HFFc6 (cell line): ENCODE measurements at regions not wholly inside any gene's neighbourhood (a gene's known extent, or its start where the extent isn't known, plus 50 kb on each side); places are given as distances from the start of the nearest gene placed in this dataset.

Experiments
- DNase-seq: peaks from one replicate; pipeline ENCODE4 v3.0.0-alpha.2; 2018
- H3K27ac Mint-ChIP-seq: 2 replicates; pipeline ENCODE4 v1.8.0; 2020; ENCODE audit warnings: mild to moderate bottlenecking, mixed read lengths
- H3K27me3 Mint-ChIP-seq: 2 replicates; pipeline ENCODE4 v1.8.0; 2021; ENCODE audit warnings: mild to moderate bottlenecking, moderate library complexity, mixed read lengths; ENCODE audit not compliant: insufficient read depth
- H3K36me3 Mint-ChIP-seq: 2 replicates; pipeline ENCODE4 v1.8.0; 2021; ENCODE audit warnings: low read depth, mixed read lengths
- H3K4me1 Mint-ChIP-seq: 2 replicates; pipeline ENCODE4 v1.8.0; 2020; ENCODE audit warnings: low read depth, mixed read lengths
- H3K4me3 Mint-ChIP-seq: 2 replicates; pipeline ENCODE4 v1.8.0; 2020; ENCODE audit warnings: mild to moderate bottlenecking, moderate library complexity, mixed read lengths
- H3K9me3 Mint-ChIP-seq: 2 replicates; pipeline ENCODE4 v1.8.0; 2020; ENCODE audit warnings: mild to moderate bottlenecking, mixed read lengths
- CTCF ChIP-seq: fragments of 200-600 bp; sonication (generic); IDR thresholded peaks from 2 replicates; pipeline ENCODE4 v1.5.0; 2021; ENCODE audit warnings: antibody characterized with exemption, mild to moderate bottlenecking

DNA sequence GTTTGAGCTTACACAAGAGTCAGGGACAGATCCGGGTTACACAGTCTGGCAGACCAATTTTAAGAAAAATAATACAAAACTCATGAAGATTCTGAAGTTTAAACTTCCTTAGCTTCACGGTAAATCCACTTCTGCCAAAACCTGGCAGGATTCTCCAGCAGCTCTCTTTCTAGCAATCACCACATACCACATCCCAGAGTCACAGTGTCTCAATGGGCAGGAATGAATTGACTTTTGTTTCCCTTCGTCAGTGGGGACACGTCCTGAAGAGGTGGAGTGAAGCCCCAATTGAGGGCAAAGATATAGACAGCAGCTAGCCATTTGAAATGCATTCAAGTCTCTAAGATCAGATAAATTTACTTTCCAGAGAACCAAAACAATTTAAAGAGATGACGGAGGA lies 117.1 kb upstream of the ARHGAP5 start:
- no peaks in the 10 kb centered on the region; the same call in 1 of the 2 replicates for H3K36me3 Mint-ChIP-seq
- DNase-seq, result no peak
- no peak overlapping the region for H3K4me3 Mint-ChIP-seq
- peaks cover 16% of the 10 kb centered on the region for H3K27me3 Mint-ChIP-seq
- peaks cover 6% of the 10 kb centered on the region; the same call in 1 of the 2 replicates for H3K4me1 Mint-ChIP-seq
- H3K27ac Mint-ChIP-seq, result no peak overlapping the region
- no peak for TF ChIP-seq CTCF
- no peaks in the 10 kb centered on the region for H3K9me3 Mint-ChIP-seq

- H3K4me3 Mint-ChIP-seq, result no peak overlapping the region
- H3K4me1 Mint-ChIP-seq, result peaks cover 6% of the 10 kb centered on the region; the same call in 1 of the 2 replicates
Measured at GRCh38 chr14:31961896-31962295, 115.2 kb upstream of the ARHGAP5 start.

DNA sequence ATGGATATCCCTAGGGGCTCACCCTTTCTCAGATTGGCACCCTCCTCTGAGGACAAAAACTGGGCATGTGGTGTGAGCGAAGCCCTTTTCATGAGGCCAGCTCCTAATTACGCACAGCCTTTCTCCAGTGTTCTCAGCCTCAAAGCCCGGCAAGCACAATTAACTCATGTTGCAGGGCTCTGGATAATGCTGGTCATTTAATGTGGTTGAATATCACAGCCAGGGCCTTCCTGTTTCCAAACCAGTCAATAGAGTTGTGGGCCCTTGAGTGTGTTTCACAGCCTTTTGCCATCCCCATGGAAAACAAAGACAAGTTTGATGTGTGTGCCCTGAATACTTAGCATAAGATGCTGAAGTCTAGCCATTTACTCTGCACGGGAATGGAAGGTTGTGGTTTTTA lies 114.2 kb upstream of the ARHGAP5 start:
- H3K27me3 Mint-ChIP-seq, result peaks cover 13% of the 10 kb centered on the region
- H3K27ac Mint-ChIP-seq, result no peak overlapping the region
- no peaks in the 10 kb centered on the region for H3K36me3 Mint-ChIP-seq
- TF ChIP-seq CTCF, result no peak
- no peak overlapping the region for H3K4me3 Mint-ChIP-seq
- H3K4me1 Mint-ChIP-seq, result peaks cover 6% of the 10 kb centered on the region; the same call in 1 of the 2 replicates
- no peak for DNase-seq
- no peaks in the 10 kb centered on the region for H3K9me3 Mint-ChIP-seq

More at GRCh38 chr14:31961896-31962295, 115.2 kb upstream of the ARHGAP5 start:
- Mint-ChIP-seq H3K27ac (no peak overlapping the region), H3K36me3 (no peaks in the 10 kb centered on the region; the same call in 1 of the 2 replicates), H3K9me3 (no peaks in the 10 kb centered on the region), H3K27me3 (peaks cover 16% of the 10 kb centered on the region)
- TF ChIP-seq CTCF, result no peak
- DNase-seq, result no peak

DNA sequence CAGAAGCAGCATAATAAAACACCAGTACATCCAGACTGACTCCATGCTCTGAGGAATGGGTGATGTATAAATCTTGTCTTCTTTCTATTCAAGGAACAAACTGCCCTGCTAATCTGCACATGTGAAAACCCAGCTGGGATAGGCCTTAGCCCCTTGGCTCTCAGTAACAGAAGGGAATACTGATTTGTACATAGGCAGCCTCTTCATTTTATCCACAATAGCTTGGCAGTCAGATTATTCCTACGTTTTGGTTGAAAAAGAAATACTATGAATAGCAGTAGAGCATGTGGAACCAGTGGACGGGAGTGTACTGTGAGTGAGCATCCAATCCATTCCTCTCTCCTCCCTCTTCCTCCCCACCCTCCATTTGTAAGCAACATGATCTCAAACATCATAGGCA lies 113.5 kb upstream of the ARHGAP5 start:
- Mint-ChIP-seq H3K27me3 (peaks cover 13% of the 10 kb centered on the region), H3K4me3 (no peak overlapping the region), H3K36me3 (no peaks in the 10 kb centered on the region), H3K4me1 (peaks cover 6% of the 10 kb centered on the region; the same call in 1 of the 2 replicates), H3K9me3 (no peaks in the 10 kb centered on the region), H3K27ac (no peak overlapping the region)
- TF ChIP-seq CTCF, result no peak
- no peak for DNase-seq

DNA sequence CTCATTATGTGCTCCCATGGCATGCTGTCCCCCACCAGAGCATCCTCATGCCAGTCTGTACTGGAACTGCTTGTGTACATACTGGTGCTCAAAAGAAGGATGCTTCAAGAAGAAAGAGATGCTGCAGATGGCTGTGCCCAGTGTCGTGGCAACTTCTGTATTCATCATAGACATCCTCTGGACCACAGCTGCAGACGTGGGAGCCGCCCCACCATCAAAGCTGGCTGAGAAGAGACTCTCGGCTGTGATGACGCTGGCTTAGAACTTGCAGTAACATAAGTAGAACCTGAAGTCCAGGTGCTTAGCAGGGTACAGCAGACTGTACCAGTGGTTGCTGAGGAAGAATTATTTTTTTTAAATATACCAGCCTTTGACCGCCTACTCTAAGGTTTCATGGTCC lies 112.6 kb upstream of the ARHGAP5 start:
- H3K36me3 Mint-ChIP-seq, result no peaks in the 10 kb centered on the region
- peaks cover 18% of the 10 kb centered on the region for H3K27me3 Mint-ChIP-seq
- DNase-seq, result no peak
- TF ChIP-seq CTCF, result no peak
- H3K4me1 Mint-ChIP-seq, result peaks cover 10% of the 10 kb centered on the region; the same call in 1 of the 2 replicates
- H3K9me3 Mint-ChIP-seq, result no peaks in the 10 kb centered on the region
- no peak overlapping the region for H3K27ac Mint-ChIP-seq
- H3K4me3 Mint-ChIP-seq, result no peak overlapping the region
